K562 (cell line): ENCODE measurements at regions not wholly inside any gene's neighbourhood (a gene's known extent, or its start where the extent isn't known, plus 50 kb on each side); places are given as distances from the start of the nearest gene placed in this dataset.

Experiments used
- ATAC-seq: fragments of 200-7000 bp; cut with Tn5 transposase; 3 replicates; pipeline ENCODE4 v1.9.1; 2020; ENCODE audit warnings: moderate library complexity
- BruUV-seq: library from RNA; stranded (reverse); fragments of 400-500 nt; replicated peaks from 2 replicates; lab custom pipeline; 2021; lab: Mats Ljungman, UMichigan
- CTCF ChIA-PET: fragments of 300-600 bp; formaldehyde crosslinking; extraction: SDS; loops from one replicate; lab custom pipeline; 2021; ENCODE audit warnings: low intra/inter-chr PET ratio; lab: Yijun Ruan, JAX
- POLR2A ChIA-PET: fragments of 300-600, 350-650 bp; sonication (Branson Sonifier 250); formaldehyde crosslinking; extraction: SDS; loops from one replicate; lab custom pipeline; 2021; ENCODE audit warnings: antibody characterized with exemption, inconsistent platforms; lab: Yijun Ruan, JAX
- DNase-seq, 4 experiments: peaks; one replicate each; pipeline versions ENCODE4 v3.0.0 to v3.0.0-alpha.2; 2011 to 2018; ENCODE audit warnings: low spot score in 3 of 4, mixed read lengths in 3 of 4; ENCODE audit errors: extremely low read depth in 1 of 4
- FAIRE-seq: peaks from 2 replicates; lab custom pipeline; 2011; peaks lifted over from hg19 to GRCh38; lab: Jason Lieb, UNC
- H2AFZ ChIP-seq: 2 replicates; pipeline ENCODE4 v1.6.0; 2011; ENCODE audit warnings: low read depth, low read length, control low read depth, inconsistent platforms
- H3K27ac ChIP-seq: fragments of 200-600 bp; 3 replicates; pipeline ENCODE4 v1.8.0; 2011; ENCODE audit warnings: low read depth, mild to moderate bottlenecking, control low read depth, inconsistent platforms, low read length, moderate library complexity, mixed read lengths; ENCODE audit errors: extremely low read depth
- H3K27me3 ChIP-seq, 2 experiments: fragments of 300-600 bp in 1 of 2; 2 replicates in 1 of 2; 3 replicates in 1 of 2; pipeline versions ENCODE4 v1.6.0 to v1.8.0; 2011; ENCODE audit warnings: inconsistent platforms in 2 of 2, low read length in 2 of 2, mild to moderate bottlenecking in 1 of 2, mixed read lengths in 1 of 2, moderate library complexity in 1 of 2; ENCODE audit not compliant: control insufficient read depth in 2 of 2, insufficient read depth in 2 of 2
- H3K36me3 ChIP-seq: fragments of 300-600 bp; 3 replicates; pipeline ENCODE4 v1.8.0; 2011; ENCODE audit warnings: mild to moderate bottlenecking, low read length, inconsistent platforms; ENCODE audit not compliant: control insufficient read depth, insufficient read depth
- H3K4me1 ChIP-seq, 2 experiments: fragments of 200-600 bp in 1 of 2; replicated peaks in 1 of 2; 2 replicates in 1 of 2; 3 replicates in 1 of 2; pipeline versions ENCODE4 v1.5.1 to v1.8.0; 2011; ENCODE audit warnings: inconsistent platforms in 2 of 2, low read length in 2 of 2, mild to moderate bottlenecking in 1 of 2, mixed read lengths in 1 of 2, moderate library complexity in 1 of 2; ENCODE audit not compliant: control insufficient read depth in 2 of 2, insufficient read depth in 2 of 2
- H3K4me2 ChIP-seq: 2 replicates; pipeline ENCODE4 v1.6.1; 2011; ENCODE audit warnings: low read length, control low read depth, inconsistent platforms, mixed read lengths; ENCODE audit not compliant: insufficient read depth
- H3K4me3 ChIP-seq: fragments of 200-600 bp; sonication (generic), shearing (Covaris generic); 2 replicates; pipeline ENCODE4 v1.5.1; 2016; ENCODE audit warnings: control low read depth, inconsistent platforms
- H3K79me2 ChIP-seq: fragments of 200-600 bp; 3 replicates; pipeline ENCODE4 v1.8.0; 2011; ENCODE audit warnings: low read length, inconsistent platforms; ENCODE audit not compliant: control insufficient read depth, insufficient read depth
- H3K9ac ChIP-seq, 2 experiments: 2 replicates each; pipeline versions ENCODE4 v1.6.0 to v1.6.1; 2011; ENCODE audit warnings: low read depth in 2 of 2, low read length in 2 of 2, control low read depth in 1 of 2, inconsistent platforms in 1 of 2, mild to moderate bottlenecking in 1 of 2, mixed read lengths in 1 of 2; ENCODE audit not compliant: insufficient read depth in 1 of 2
- H3K9me1 ChIP-seq: one replicate; pipeline ENCODE4 v1.6.0; 2011; ENCODE audit warnings: inconsistent platforms, mild to moderate bottlenecking, low read length, moderate library complexity; ENCODE audit not compliant: control insufficient read depth, insufficient read depth
- H3K9me3 ChIP-seq: replicated peaks from 2 replicates; pipeline ENCODE4 v1.5.1; 2011; ENCODE audit warnings: low read depth, low read length, inconsistent platforms; ENCODE audit not compliant: control insufficient read depth, insufficient read depth
- H4K20me1 ChIP-seq: replicated peaks from 2 replicates; pipeline ENCODE4 v1.6.1; 2011; ENCODE audit warnings: low read length, inconsistent platforms, mixed read lengths; ENCODE audit not compliant: control insufficient read depth, insufficient read depth
- CREB1 ChIP-seq, 2 experiments: sonication (generic) in 1 of 2; formaldehyde crosslinking in 1 of 2; IDR thresholded peaks; 2 replicates each; pipeline versions ENCODE4 v1.6.1 to v1.8.0; 2012 to 2022; ENCODE audit warnings: inconsistent platforms in 1 of 2, mild to moderate bottlenecking in 1 of 2, missing genetic modification reagents in 1 of 2, moderate library complexity in 1 of 2
- CTBP1 ChIP-seq: fragments of 450-650 bp; IDR thresholded peaks from 2 replicates; pipeline ENCODE4 v1.6.1; 2016; ENCODE audit warnings: borderline replicate concordance
- ETV6 ChIP-seq, 3 experiments: fragments of 150-350 bp in 1 of 3; sonication (generic) in 1 of 3; formaldehyde crosslinking in 1 of 3; IDR thresholded peaks; 2 replicates each; pipeline versions ENCODE4 v1.6.1 to v1.8.0; 2014 to 2022; ENCODE audit warnings: borderline replicate concordance in 2 of 3, low read depth in 2 of 3, antibody characterized with exemption in 1 of 3, low read length in 1 of 3, mild to moderate bottlenecking in 1 of 3, missing genetic modification reagents in 1 of 3
- KAT2B ChIP-seq: IDR thresholded peaks from one replicate; pipeline ENCODE4 v1.6.1; 2012; ENCODE audit warnings: low read depth, mild to moderate bottlenecking, control low read depth, inconsistent platforms, low read length, moderate library complexity
- RREB1 ChIP-seq: fragments of 250-450 bp; sonication (Bioruptor Pico); IDR thresholded peaks from 2 replicates; pipeline ENCODE4 v1.4.0; 2020
- SMAD3 ChIP-seq: fragments of 450-650 bp; formaldehyde crosslinking; conservative IDR thresholded peaks from 2 replicates; pipeline ENCODE4 v1.4.0; 2020; ENCODE audit warnings: mild to moderate bottlenecking
- ZNF316 ChIP-seq: fragments of 450-650 bp; IDR thresholded peaks from 2 replicates; pipeline ENCODE4 v1.6.1; 2016
- whole genome bisulfite sequencing: fragments of 100-300 bp; shearing (Covaris generic); methylation state at CpG from one replicate; pipeline ENCODE4 v1.1.6; 2016; ENCODE audit warnings: low coverage, mixed read lengths; ENCODE audit not compliant: insufficient coverage; ENCODE audit errors: missing lambda C conversion rate; 5-methylcytosine and 5-hydroxymethylcytosine counted together
- in situ Hi-C: fragments of 300-500 bp; cut with MboI; formaldehyde crosslinking; loops from 4 replicates; pipeline ENCODE4 v1.15.0; 2018; ENCODE audit warnings: inconsistent platforms, mixed read lengths
- intact Hi-C: fragments of 100-400 bp; cut with micrococcal nuclease; formaldehyde crosslinking; loops from 2 replicates; pipeline ENCODE4 v1.14.2; 2022
- TF ChIP-seq, protein P1 (sequence below), 2 experiments: fragments of 450-650 bp; IDR thresholded peaks; 2 replicates each; pipeline ENCODE4 v1.6.1; 2016; ENCODE audit warnings: mild to moderate bottlenecking in 2 of 2, borderline replicate concordance in 1 of 2, low read depth in 1 of 2, moderate library complexity in 1 of 2

GRCh38 chr5:1955586-1955985 lies 72.9 kb upstream of the IRX4 start:
- H3K9ac ChIP-seq: no peak overlapping the region
- no peak overlapping the region for H2AFZ ChIP-seq
- ATAC-seq: no peak
- BruUV-seq: no TSS peak
- H3K27ac ChIP-seq: no peak overlapping the region
- intact Hi-C loops: no loop called here
- H3K9me3 ChIP-seq: no peaks in the 10 kb centered on the region; the same call in 1 of the 2 replicates
- H3K4me1 ChIP-seq: peaks cover 0 to 1% of the 10 kb centered on the region in 2 experiments; a peak in 2 of 5 replicates
- DNase-seq: no peak
- CTCF ChIA-PET: no interaction called here
- no peaks in the 10 kb centered on the region; the same call in 1 of the 2 replicates for H4K20me1 ChIP-seq
- no peaks in the 10 kb centered on the region for H3K79me2 ChIP-seq
- no peaks in the 10 kb centered on the region for H3K36me3 ChIP-seq
- H3K4me3 ChIP-seq: no peak overlapping the region
- in situ Hi-C loops: no loop called here
- no peak overlapping the region for H3K4me2 ChIP-seq
- no peak for FAIRE-seq
- POLR2A ChIA-PET: interaction anchor here (0.6 kb wide), 1 partner anchor 9 kb away, joined by 3 read pairs; no protein-coding TSS in a partner anchor
- 2% methylated on average over 6 of the region's 6 CpGs for WGBS
- H3K27me3 ChIP-seq: peaks cover 6 to 49% of the 10 kb centered on the region in 2 experiments
- no peaks in the 10 kb centered on the region for H3K9me1 ChIP-seq
- no peak for TF ChIP-seq KAT2B
- no peak for TF ChIP-seq ETV6 (IDR thresholded peaks at IDR 0.05; ENCODE audit: borderline replicate concordance in 1 of 2, low read depth in 2 of 2, low read length in 1 of 2)
- no peak for TF ChIP-seq ETV6 (CRISPR knock-in tag; IDR thresholded peaks at IDR 0.05; ENCODE audit: borderline replicate concordance)
- no peak for TF ChIP-seq CREB1 (IDR thresholded peaks at IDR 0.05)
- no peak for TF ChIP-seq CREB1 (CRISPR knock-in tag; IDR thresholded peaks at IDR 0.05)
- no peak for TF ChIP-seq ZNF316
- TF ChIP-seq, protein P1, sequence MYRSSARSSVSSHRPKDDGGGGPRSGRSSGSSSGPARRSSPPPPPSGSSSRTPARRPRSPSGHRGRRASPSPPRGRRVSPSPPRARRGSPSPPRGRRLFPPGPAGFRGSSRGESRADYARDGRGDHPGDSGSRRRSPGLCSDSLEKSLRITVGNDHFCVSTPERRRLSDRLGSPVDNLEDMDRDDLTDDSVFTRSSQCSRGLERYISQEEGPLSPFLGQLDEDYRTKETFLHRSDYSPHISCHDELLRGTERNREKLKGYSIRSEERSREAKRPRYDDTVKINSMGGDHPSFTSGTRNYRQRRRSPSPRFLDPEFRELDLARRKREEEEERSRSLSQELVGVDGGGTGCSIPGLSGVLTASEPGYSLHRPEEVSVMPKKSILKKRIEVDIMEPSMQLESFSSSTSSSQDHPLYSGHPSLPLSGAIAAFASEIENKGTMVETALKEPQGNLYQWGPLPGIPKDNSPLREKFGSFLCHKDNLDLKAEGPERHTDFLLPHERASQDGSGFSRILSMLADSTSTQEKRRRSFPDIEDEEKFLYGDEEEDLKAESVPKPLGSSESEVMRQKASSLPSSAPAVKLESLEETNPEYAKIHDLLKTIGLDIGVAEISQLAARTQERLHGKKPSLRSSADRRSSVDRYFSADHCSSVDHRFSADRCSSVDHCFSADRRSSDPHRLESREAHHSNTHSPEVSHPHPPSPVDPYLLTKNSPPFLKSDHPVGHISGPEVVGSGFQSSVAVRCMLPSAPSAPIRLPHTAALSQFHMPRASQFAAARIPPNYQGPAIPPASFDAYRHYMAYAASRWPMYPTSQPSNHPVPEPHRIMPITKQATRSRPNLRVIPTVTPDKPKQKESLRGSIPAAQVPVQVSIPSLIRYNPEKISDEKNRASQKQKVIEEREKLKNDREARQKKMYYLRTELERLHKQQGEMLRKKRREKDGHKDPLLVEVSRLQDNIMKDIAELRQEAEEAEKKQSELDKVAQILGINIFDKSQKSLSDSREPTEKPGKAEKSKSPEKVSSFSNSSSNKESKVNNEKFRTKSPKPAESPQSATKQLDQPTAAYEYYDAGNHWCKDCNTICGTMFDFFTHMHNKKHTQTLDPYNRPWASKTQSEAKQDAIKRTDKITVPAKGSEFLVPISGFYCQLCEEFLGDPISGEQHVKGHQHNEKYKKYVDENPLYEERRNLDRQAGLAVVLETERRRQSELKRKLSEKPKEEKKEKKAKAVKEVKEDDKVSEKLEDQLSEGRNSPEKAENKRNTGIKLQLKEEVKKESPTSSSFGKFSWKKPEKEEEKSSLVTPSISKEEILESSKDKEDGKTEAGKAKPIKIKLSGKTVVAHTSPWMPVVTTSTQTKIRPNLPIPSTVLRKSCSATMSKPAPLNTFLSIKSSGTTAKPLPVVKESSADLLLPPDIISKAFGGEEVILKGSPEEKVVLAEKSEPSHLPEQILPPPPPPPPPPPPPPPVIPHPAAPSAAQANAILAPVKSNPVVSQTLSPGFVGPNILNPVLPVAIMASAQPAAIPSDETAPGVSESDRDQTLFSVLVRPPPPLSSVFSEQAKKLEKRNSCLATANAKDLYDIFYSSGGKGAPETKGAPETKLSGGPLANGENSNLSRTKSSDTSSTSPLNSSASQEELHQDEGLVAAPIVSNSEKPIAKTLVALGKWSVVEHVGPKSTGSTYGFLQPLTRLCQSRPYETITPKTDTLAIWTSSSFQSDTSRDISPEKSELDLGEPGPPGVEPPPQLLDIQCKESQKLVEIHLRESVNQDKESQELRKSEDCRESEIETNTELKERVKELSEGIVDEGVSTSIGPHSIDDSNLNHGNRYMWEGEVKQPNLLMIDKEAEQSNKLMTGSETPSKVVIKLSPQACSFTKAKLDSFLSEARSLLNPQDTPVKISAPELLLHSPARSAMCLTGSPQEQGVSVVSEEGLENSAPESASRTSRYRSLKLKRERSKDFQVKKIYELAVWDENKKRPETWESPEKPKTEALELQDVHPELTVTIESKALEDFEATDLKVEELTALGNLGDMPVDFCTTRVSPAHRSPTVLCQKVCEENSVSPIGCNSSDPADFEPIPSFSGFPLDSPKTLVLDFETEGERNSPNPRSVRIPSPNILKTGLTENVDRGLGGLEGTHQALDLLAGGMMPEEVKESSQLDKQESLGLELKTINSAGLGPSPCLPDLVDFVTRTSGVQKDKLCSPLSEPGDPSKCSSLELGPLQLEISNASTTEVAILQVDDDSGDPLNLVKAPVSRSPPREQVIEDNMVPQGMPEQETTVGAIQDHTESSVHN (IDR thresholded peaks at IDR 0.05; ENCODE audit: borderline replicate concordance in 1 of 2, low read depth in 1 of 2): no peak
- TF ChIP-seq SMAD3 (CRISPR knock-in tag): no peak
- no peak for TF ChIP-seq CTBP1
- no peak for TF ChIP-seq RREB1 (CRISPR knock-in tag)
